Neural cell (in vitro differentiated cells): ENCODE measurements at regions not wholly inside any gene's neighbourhood (a gene's known extent, or its start where the extent isn't known, plus 50 kb on each side); places are given as distances from the start of the nearest gene placed in this dataset.

Experiments
- H2AFZ ChIP-seq: fragments of 200-600, 300-800 bp; sonication (generic), shearing (Covaris generic); 2 replicates; pipeline ENCODE4 v1.6.0; 2014; ENCODE audit warnings: low read depth, mild to moderate bottlenecking, antibody characterized with exemption, low read length, moderate library complexity
- H3F3A ChIP-seq: fragments of 200-600 bp; shearing (Covaris generic); 2 replicates; pipeline ENCODE4 v1.6.1; 2016; ENCODE audit warnings: mild to moderate bottlenecking, moderate library complexity, mixed read lengths, antibody characterized with exemption, low read length; ENCODE audit not compliant: insufficient read depth, poor library complexity, severe bottlenecking
- H3K27ac ChIP-seq: fragments of 200-600, 300-800 bp; sonication (generic), shearing (Covaris generic); 2 replicates; pipeline ENCODE4 v1.5.1; 2014; ENCODE audit warnings: mild to moderate bottlenecking, low read length, moderate library complexity
- H3K27me3 ChIP-seq: fragments of 300-800, 200-600 bp; sonication (generic), shearing (Covaris generic); 2 replicates; pipeline ENCODE4 v1.6.0; 2014; ENCODE audit warnings: mild to moderate bottlenecking, low read depth, low read length, moderate library complexity; ENCODE audit not compliant: insufficient read depth
- H3K36me3 ChIP-seq: fragments of 300-800, 200-600 bp; sonication (generic), shearing (Covaris generic); 2 replicates; pipeline ENCODE4 v1.5.1; 2014; ENCODE audit warnings: mild to moderate bottlenecking, antibody characterized with exemption, low read length, moderate library complexity; ENCODE audit not compliant: insufficient read depth
- H3K4me2 ChIP-seq: fragments of 300-800, 200-600 bp; sonication (generic), shearing (Covaris generic); 2 replicates; pipeline ENCODE4 v1.6.0; 2014; ENCODE audit warnings: mild to moderate bottlenecking, low read length
- H3K4me3 ChIP-seq: fragments of 300-800, 200-600 bp; sonication (generic), shearing (Covaris generic); 2 replicates; pipeline ENCODE4 v1.5.1; 2014; ENCODE audit warnings: mild to moderate bottlenecking, low read length, moderate library complexity
- H3K79me2 ChIP-seq: fragments of 200-600 bp; shearing (Covaris generic); replicated peaks from 2 replicates; pipeline ENCODE4 v1.6.0; 2014; ENCODE audit warnings: mild to moderate bottlenecking, low read length, moderate library complexity; ENCODE audit not compliant: insufficient read depth
- H3K9ac ChIP-seq: fragments of 300-800, 200-600 bp; sonication (generic), shearing (Covaris generic); 2 replicates; pipeline ENCODE4 v1.6.1; 2016; ENCODE audit warnings: mild to moderate bottlenecking, low read length, mixed read lengths
- H3K9me2 ChIP-seq: fragments of 200-600 bp; shearing (Covaris generic); 2 replicates; pipeline ENCODE4 v1.6.1; 2016; ENCODE audit warnings: mild to moderate bottlenecking, low read length, mixed read lengths; ENCODE audit not compliant: insufficient read depth
- H3K9me3 ChIP-seq: fragments of 200-600, 300-800 bp; sonication (generic), shearing (Covaris generic); 2 replicates; pipeline ENCODE4 v1.6.1; 2016; ENCODE audit warnings: mild to moderate bottlenecking, mixed run types, low read length, moderate library complexity, mixed read lengths
- H4K20me1 ChIP-seq: fragments of 200-600 bp; shearing (Covaris generic); 2 replicates; pipeline ENCODE4 v1.6.1; 2016; ENCODE audit warnings: mild to moderate bottlenecking, mixed run types; ENCODE audit not compliant: insufficient read depth
- CTCF ChIP-seq: fragments of 450-650 bp; IDR thresholded peaks from 2 replicates; pipeline ENCODE4 v1.5.1; 2014; ENCODE audit warnings: antibody characterized with exemption, mild to moderate bottlenecking, moderate library complexity; ENCODE audit not compliant: poor library complexity, severe bottlenecking
- EP300 ChIP-seq: fragments of 450-650 bp; conservative IDR thresholded peaks from 2 replicates; pipeline ENCODE4 v1.6.1; 2014; ENCODE audit warnings: antibody characterized with exemption, mild to moderate bottlenecking, moderate library complexity; ENCODE audit not compliant: poor library complexity, severe bottlenecking
- EZH2 ChIP-seq: fragments of 200-600, 300-800 bp; shearing (Covaris generic), sonication (generic); IDR thresholded peaks from 2 replicates; pipeline ENCODE4 v1.6.1; 2014; ENCODE audit warnings: antibody characterized with exemption, low read length, borderline replicate concordance, mild to moderate bottlenecking; ENCODE audit not compliant: insufficient read depth, poor library complexity, severe bottlenecking
- MXI1 ChIP-seq: fragments of 450-650 bp; conservative IDR thresholded peaks from 2 replicates; pipeline ENCODE4 v1.6.1; 2014; ENCODE audit warnings: antibody characterized with exemption, mild to moderate bottlenecking; ENCODE audit not compliant: poor library complexity, severe bottlenecking
- POLR2AphosphoS5 ChIP-seq: IDR thresholded peaks from 2 replicates; pipeline ENCODE4 v1.6.1; 2012
- RAD21 ChIP-seq: fragments of 450-650 bp; conservative IDR thresholded peaks from 2 replicates; pipeline ENCODE4 v1.6.1; 2014; ENCODE audit warnings: antibody characterized with exemption, mild to moderate bottlenecking, moderate library complexity
- REST ChIP-seq: IDR thresholded peaks from 2 replicates; pipeline ENCODE4 v1.6.1; 2012; ENCODE audit warnings: borderline replicate concordance
- SMC3 ChIP-seq: fragments of 450-650 bp; conservative IDR thresholded peaks from 2 replicates; pipeline ENCODE4 v1.6.1; 2014; ENCODE audit warnings: antibody characterized with exemption, mild to moderate bottlenecking, moderate library complexity; ENCODE audit not compliant: poor library complexity
- TAF1 ChIP-seq: IDR thresholded peaks from 2 replicates; pipeline ENCODE4 v1.6.1; 2012; ENCODE audit warnings: low read depth

- Histone ChIP-seq H3K79me2 (no peaks in the 10 kb centered on the region), H3K27me3 (no peaks in the 10 kb centered on the region), H3K27ac (no peak overlapping the region), H3F3A (no peaks in the 10 kb centered on the region), H2AFZ (no peak overlapping the region), H3K9me2 (no peaks in the 10 kb centered on the region), H3K4me2 (no peak overlapping the region), H3K36me3 (no peaks in the 10 kb centered on the region), H3K9ac (no peak overlapping the region), H4K20me1 (no peaks in the 10 kb centered on the region), H3K4me3 (no peak overlapping the region), H3K9me3 (no peaks in the 10 kb centered on the region)
- TF ChIP-seq EP300 (no peak), TAF1 (no peak), SMC3 (no peak), RAD21 (no peak), CTCF (no peak), EZH2 (no peak), REST (no peak), POLR2AphosphoS5 (no peak), MXI1 (no peak)
Measured at GRCh38 chr5:18119156-18119785, 485.0 kb downstream of the TAF11L14 start.

- H3K9ac ChIP-seq = no peak overlapping the region
- TF ChIP-seq POLR2AphosphoS5 (peak; percentile 68), CTCF (no peak), EP300 (peak; percentile 73)
- H3K27ac ChIP-seq = no peak overlapping the region
- no peak overlapping the region for H2AFZ ChIP-seq
- H3K9me3 ChIP-seq = peaks cover 4% of the 10 kb centered on the region
- H3K27me3 ChIP-seq = no peaks in the 10 kb centered on the region
- no peak overlapping the region for H3K4me3 ChIP-seq
- no peaks in the 10 kb centered on the region for H3K79me2 ChIP-seq
- H3K4me2 ChIP-seq = peak overlapping the region; percentile 4
- H3K9me2 ChIP-seq = no peaks in the 10 kb centered on the region
- no peaks in the 10 kb centered on the region for H4K20me1 ChIP-seq
- no peaks in the 10 kb centered on the region for H3F3A ChIP-seq
- H3K36me3 ChIP-seq = no peaks in the 10 kb centered on the region
Measured at GRCh38 chr5:18141222-18141621, 507.0 kb downstream of the TAF11L14 start.
